ENCODE measurements at regions not wholly inside any gene's neighbourhood (a gene's known extent, or its start where the extent isn't known, plus 50 kb on each side); places are given as distances from the start of the nearest gene placed in this dataset.

- intact Hi-C loops (cut with micrococcal nuclease; ENCODE audit: unreplicated experiment), result no loop called here
- CTCF ChIA-PET, result no interaction called here
- TF ChIP-seq CTCF (conservative IDR thresholded peaks at IDR 0.05; ENCODE audit: low read depth, low read length) (no peak), EZH2 (IDR thresholded peaks at IDR 0.05; ENCODE audit: borderline replicate concordance, low read depth, low read length, poor library complexity, severe bottlenecking) (no peak)
- POLR2A ChIA-PET (ENCODE audit: low non-redundant PET), result no interaction called here
- Histone ChIP-seq H3K4me3 (ENCODE audit: low read depth, low read length, poor library complexity, severe bottlenecking) (no peak overlapping the region), H3K27ac (ENCODE audit: low read depth, low read length, poor library complexity, severe bottlenecking) (no peak overlapping the region), H3K36me3 (ENCODE audit: insufficient read depth, low read length, poor library complexity, severe bottlenecking) (no peaks in the 10 kb centered on the region), H3K9me3 (ENCODE audit: low read depth, low read length, poor library complexity, severe bottlenecking) (no peaks in the 10 kb centered on the region), H3K4me1 (ENCODE audit: insufficient read depth, low read length, poor library complexity, severe bottlenecking) (no peaks in the 10 kb centered on the region), H3K27me3 (replicated peaks; ENCODE audit: insufficient read depth, low read depth, low read length, poor library complexity) (no peaks in the 10 kb centered on the region)
- no TSS peak for BruUV-seq (replicated peaks)
- no peak for DNase-seq (ENCODE audit: low spot score)
These were observed 1168.1 kb downstream of the OLFM4 start for GRCh38 chr13:54196684-54197083.

- Histone ChIP-seq H3K4me3 (ENCODE audit: low read depth, low read length, poor library complexity, severe bottlenecking) (no peak overlapping the region), H3K4me1 (ENCODE audit: insufficient read depth, low read length, poor library complexity, severe bottlenecking) (no peaks in the 10 kb centered on the region), H3K27ac (ENCODE audit: low read depth, low read length, poor library complexity, severe bottlenecking) (no peak overlapping the region), H3K36me3 (ENCODE audit: insufficient read depth, low read length, poor library complexity, severe bottlenecking) (no peaks in the 10 kb centered on the region), H3K27me3 (replicated peaks; ENCODE audit: insufficient read depth, low read depth, low read length, poor library complexity) (no peaks in the 10 kb centered on the region), H3K9me3 (ENCODE audit: low read depth, low read length, poor library complexity, severe bottlenecking) (no peaks in the 10 kb centered on the region)
- intact Hi-C loops (cut with micrococcal nuclease; ENCODE audit: unreplicated experiment), result no loop called here
- TF ChIP-seq CTCF (conservative IDR thresholded peaks at IDR 0.05; ENCODE audit: low read depth, low read length) (no peak), EZH2 (IDR thresholded peaks at IDR 0.05; ENCODE audit: borderline replicate concordance, low read depth, low read length, poor library complexity, severe bottlenecking) (no peak)
- ChIA-PET POLR2A (ENCODE audit: low non-redundant PET) (no interaction called here), CTCF (no interaction called here)
- DNase-seq (ENCODE audit: low spot score), result no peak
- no TSS peak for BruUV-seq (replicated peaks)
These were observed 1170.3 kb downstream of the OLFM4 start for GRCh38 chr13:54198911-54199310.

- ChIA-PET POLR2A (ENCODE audit: low non-redundant PET) (no interaction called here), CTCF (no interaction called here)
- no peak overlapping the region for H3K4me3 ChIP-seq (ENCODE audit: low read depth, low read length, poor library complexity, severe bottlenecking)
- no peaks in the 10 kb centered on the region for H3K27me3 ChIP-seq (replicated peaks; ENCODE audit: insufficient read depth, low read depth, low read length, poor library complexity)
- TF ChIP-seq CTCF (conservative IDR thresholded peaks at IDR 0.05; ENCODE audit: low read depth, low read length) (no peak), EZH2 (IDR thresholded peaks at IDR 0.05; ENCODE audit: borderline replicate concordance, low read depth, low read length, poor library complexity, severe bottlenecking) (no peak)
- no peak for DNase-seq (ENCODE audit: low spot score)
- intact Hi-C loops (cut with micrococcal nuclease; ENCODE audit: unreplicated experiment), result no loop called here
- no peaks in the 10 kb centered on the region for H3K9me3 ChIP-seq (ENCODE audit: low read depth, low read length, poor library complexity, severe bottlenecking)
- H3K27ac ChIP-seq (ENCODE audit: low read depth, low read length, poor library complexity, severe bottlenecking), result no peak overlapping the region
- H3K4me1 ChIP-seq (ENCODE audit: insufficient read depth, low read length, poor library complexity, severe bottlenecking), result no peaks in the 10 kb centered on the region
- no TSS peak for BruUV-seq (replicated peaks)
- H3K36me3 ChIP-seq (ENCODE audit: insufficient read depth, low read length, poor library complexity, severe bottlenecking), result no peaks in the 10 kb centered on the region
These were observed 1178.0 kb downstream of the OLFM4 start for GRCh38 chr13:54206626-54207025.
